Tibial nerve (tissue), 3 donors: ENCODE measurements at regions not wholly inside any gene's neighbourhood (a gene's known extent, or its start where the extent isn't known, plus 50 kb on each side); places are given as distances from the start of the nearest gene placed in this dataset.

Source experiments
- POLR2A ChIP-seq, 2 donors: fragments of 450-650 bp; IDR thresholded peaks; one replicate each; pipeline ENCODE4 v1.6.1; 2017; ENCODE audit warnings: antibody characterized with exemption in 2 of 2, mild to moderate bottlenecking in 2 of 2, moderate library complexity in 2 of 2
- TF ChIP-seq, protein P1 (sequence below), 5 experiments: fragments of 200-600 bp in 3 of 5; fragments of 450-650 bp in 2 of 5; sonication (generic) in 3 of 5; IDR thresholded peaks; one replicate each; pipeline ENCODE4 v1.5.1; 2016 to 2019; ENCODE audit warnings: antibody characterized with exemption in 5 of 5, mild to moderate bottlenecking in 3 of 5, moderate library complexity in 2 of 5

DNA sequence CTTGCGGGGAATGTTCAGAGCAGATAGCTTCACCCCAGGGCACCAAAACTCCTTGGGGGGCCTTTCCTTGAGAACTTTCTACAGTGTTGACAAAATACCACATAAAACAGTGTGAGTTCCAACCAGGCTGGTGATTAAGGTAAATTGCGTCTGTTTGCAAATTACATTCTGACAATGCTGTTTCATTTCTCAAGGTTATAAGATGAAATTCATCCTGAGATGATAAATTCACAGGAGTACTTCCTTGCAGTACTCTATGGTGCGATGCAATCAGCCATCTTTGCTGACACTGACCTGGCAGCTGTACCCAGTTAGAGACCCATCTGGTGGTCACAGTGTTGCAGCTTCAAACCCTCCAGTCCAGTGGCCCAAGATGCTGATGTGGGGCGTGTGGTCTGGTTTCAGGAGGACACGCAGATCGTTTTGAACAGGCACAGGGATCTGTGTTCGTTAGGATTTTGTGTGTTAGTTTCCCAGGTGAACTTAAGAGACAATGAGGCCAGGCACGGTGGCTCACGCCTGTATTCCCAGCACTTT lies 99.5 kb upstream of the SLC66A3 start:
- TF ChIP-seq, protein P1, sequence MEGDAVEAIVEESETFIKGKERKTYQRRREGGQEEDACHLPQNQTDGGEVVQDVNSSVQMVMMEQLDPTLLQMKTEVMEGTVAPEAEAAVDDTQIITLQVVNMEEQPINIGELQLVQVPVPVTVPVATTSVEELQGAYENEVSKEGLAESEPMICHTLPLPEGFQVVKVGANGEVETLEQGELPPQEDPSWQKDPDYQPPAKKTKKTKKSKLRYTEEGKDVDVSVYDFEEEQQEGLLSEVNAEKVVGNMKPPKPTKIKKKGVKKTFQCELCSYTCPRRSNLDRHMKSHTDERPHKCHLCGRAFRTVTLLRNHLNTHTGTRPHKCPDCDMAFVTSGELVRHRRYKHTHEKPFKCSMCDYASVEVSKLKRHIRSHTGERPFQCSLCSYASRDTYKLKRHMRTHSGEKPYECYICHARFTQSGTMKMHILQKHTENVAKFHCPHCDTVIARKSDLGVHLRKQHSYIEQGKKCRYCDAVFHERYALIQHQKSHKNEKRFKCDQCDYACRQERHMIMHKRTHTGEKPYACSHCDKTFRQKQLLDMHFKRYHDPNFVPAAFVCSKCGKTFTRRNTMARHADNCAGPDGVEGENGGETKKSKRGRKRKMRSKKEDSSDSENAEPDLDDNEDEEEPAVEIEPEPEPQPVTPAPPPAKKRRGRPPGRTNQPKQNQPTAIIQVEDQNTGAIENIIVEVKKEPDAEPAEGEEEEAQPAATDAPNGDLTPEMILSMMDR (IDR thresholded peaks at IDR 0.05) = no peak
- no peak for TF ChIP-seq POLR2A (IDR thresholded peaks at IDR 0.05)
